ENCODE measurements at regions not wholly inside any gene's neighbourhood (a gene's known extent, or its start where the extent isn't known, plus 50 kb on each side); places are given as distances from the start of the nearest gene placed in this dataset.

DNA sequence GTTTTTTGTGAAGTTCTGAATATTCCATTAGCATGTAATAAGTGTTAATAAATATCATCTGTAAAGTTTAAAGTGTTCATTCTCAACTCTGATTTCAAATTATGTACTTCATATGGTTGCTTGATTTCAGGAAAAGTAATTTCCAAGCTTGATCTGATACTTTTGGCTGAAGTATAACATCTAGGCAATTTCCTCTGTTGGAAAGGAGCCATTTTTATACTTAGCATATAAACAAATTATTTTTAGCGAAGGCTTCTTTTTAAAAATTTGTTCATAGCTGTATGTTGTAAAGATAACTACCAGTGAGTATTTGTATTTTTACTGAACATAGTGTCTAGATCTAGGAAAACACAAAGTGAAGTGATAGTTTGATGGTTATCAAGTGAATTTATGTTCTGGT is 153.4 kb upstream of the TMTC2 start:
- TF ChIP-seq, protein P1, sequence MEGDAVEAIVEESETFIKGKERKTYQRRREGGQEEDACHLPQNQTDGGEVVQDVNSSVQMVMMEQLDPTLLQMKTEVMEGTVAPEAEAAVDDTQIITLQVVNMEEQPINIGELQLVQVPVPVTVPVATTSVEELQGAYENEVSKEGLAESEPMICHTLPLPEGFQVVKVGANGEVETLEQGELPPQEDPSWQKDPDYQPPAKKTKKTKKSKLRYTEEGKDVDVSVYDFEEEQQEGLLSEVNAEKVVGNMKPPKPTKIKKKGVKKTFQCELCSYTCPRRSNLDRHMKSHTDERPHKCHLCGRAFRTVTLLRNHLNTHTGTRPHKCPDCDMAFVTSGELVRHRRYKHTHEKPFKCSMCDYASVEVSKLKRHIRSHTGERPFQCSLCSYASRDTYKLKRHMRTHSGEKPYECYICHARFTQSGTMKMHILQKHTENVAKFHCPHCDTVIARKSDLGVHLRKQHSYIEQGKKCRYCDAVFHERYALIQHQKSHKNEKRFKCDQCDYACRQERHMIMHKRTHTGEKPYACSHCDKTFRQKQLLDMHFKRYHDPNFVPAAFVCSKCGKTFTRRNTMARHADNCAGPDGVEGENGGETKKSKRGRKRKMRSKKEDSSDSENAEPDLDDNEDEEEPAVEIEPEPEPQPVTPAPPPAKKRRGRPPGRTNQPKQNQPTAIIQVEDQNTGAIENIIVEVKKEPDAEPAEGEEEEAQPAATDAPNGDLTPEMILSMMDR (IDR thresholded peaks at IDR 0.05): no peak
- no peak for TF ChIP-seq POLR2A (IDR thresholded peaks at IDR 0.05)
